ENCODE measurements at regions not wholly inside any gene's neighbourhood (a gene's known extent, or its start where the extent isn't known, plus 50 kb on each side); places are given as distances from the start of the nearest gene placed in this dataset.
A peak's percentile ranks its signal among the peaks of the same experiment; 100 is the strongest.
"Not testable (repeated sequence)": the region's sequence is repeated elsewhere in the genome, so short reads cannot be mapped to it uniquely, and the experiment has no call there.

DNA sequence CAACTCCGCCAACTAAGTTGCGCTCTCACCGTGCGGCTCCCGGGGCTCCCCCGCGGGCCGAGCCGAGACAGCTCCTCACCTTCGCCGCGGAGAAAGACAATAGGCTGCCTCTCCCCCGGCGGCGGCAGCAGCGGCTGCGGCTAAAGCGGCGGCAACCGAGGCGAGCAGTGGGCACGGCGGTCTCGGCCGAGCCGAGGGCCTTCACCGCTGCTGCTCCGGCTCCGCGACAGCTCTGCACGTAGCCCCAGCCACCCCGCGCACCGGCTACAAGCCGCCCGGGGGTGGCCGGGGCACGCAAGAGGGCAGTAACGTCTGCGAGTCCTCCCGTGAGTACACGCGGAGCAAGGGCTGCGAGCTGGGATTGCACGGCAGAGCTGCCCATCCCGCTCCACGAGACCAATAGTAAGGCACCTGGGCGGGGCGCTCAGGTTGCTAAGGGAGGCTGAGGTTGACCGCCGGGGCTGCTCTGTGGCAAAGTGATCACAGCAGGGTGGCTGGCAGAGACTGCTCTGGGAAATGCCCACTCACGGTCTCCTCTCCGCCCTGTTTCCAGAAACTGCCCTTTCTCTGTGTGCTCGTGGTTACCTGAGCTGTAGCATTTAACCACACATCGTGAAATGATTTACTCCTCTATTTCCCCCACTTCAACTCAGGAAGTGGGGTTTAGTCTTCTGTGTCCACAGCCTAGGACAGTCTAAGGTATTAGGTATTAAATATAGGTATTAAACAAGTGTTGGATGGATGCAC, 145.8 kb upstream of the AKAP13 start:
- BruUV-seq (replicated peaks); intact Hi-C loops (cut with micrococcal nuclease; ENCODE audit: unreplicated experiment); CTCF ChIA-PET: not testable (repeated sequence)

DNA sequence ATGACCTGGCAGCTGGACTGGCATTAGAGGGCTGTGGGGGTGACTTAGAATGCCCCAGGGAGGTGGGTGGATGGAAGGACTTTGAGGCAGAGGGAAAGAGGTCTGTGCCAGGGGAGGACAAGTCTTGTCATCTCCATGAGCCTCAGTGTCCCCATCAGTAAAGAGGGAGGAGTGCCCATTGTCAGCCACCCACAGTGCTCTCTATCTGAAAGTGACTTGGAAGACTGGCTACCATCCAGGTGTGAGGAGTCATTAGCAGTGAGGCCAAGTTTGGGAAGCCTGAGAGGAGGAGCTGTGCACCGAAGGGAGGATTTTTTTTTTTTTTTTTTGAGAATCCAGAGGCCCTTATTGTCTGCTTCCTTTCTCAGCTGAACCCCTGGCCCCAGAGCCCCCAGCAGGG, 136.3 kb upstream of the AKAP13 start:
- H3K4me3 ChIP-seq; H3K4me1 ChIP-seq (replicated peaks; ENCODE audit: insufficient read depth); DNase-seq; CTCF ChIA-PET; H3K4me2 ChIP-seq; intact Hi-C loops (cut with micrococcal nuclease; ENCODE audit: unreplicated experiment); H3K79me2 ChIP-seq (ENCODE audit: low read depth); H3F3A ChIP-seq (ENCODE audit: insufficient read depth, low read depth); H3K9me3 ChIP-seq (ENCODE audit: insufficient read depth, low read depth); H3K27me3 ChIP-seq (ENCODE audit: insufficient read depth, low read depth); BruUV-seq (replicated peaks); H3K27ac ChIP-seq; H4K20me1 ChIP-seq (ENCODE audit: insufficient read depth); H3K36me3 ChIP-seq (ENCODE audit: low read depth); POLR2A ChIA-PET (ENCODE audit: unreplicated experiment); H2AFZ ChIP-seq; H3K9me2 ChIP-seq (ENCODE audit: insufficient read depth): not testable (repeated sequence)

More for the DNA sequence above, 145.8 kb upstream of the AKAP13 start:
- H3K79me2 ChIP-seq (ENCODE audit: low read depth); H3K36me3 ChIP-seq (ENCODE audit: low read depth); POLR2A ChIA-PET (ENCODE audit: unreplicated experiment); DNase-seq; H3K4me3 ChIP-seq; H4K20me1 ChIP-seq (ENCODE audit: insufficient read depth); H3K4me2 ChIP-seq; H3K27ac ChIP-seq; H2AFZ ChIP-seq; H3K9me3 ChIP-seq (ENCODE audit: insufficient read depth, low read depth); H3K27me3 ChIP-seq (ENCODE audit: insufficient read depth, low read depth); H3K9me2 ChIP-seq (ENCODE audit: insufficient read depth); H3K4me1 ChIP-seq (replicated peaks; ENCODE audit: insufficient read depth); H3F3A ChIP-seq (ENCODE audit: insufficient read depth, low read depth): not testable (repeated sequence)

DNA sequence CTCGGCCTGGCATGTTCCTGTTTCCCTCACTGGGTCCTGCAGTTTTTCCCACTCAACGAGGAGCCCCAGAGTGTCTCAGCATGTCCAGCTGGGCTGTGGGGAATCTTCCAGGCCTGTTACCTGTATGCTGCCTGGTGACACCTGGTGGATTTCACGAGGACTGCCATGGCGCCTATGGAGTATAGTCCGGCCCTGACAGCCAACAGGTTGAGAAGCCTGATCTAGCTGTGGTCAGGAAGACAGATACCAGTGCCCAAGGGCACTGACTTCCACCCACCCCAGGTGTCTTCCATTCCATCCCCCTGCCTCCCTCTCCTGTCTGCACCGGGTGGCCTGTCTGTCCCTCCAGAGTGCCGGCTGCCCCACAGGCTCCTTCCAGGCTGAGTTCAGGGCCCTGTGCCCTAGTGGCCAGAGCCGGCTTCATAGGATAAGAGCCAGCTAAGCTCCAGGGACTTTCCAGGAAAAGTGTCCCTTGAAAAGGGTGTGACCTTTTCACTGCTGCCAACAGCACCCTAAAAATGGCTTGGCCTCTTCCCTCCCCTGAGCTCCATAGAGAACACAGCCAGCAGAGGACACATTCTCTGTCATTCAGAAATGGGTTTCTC, 129.4 kb upstream of the AKAP13 start:
- CTCF ChIA-PET; H4K20me1 ChIP-seq (ENCODE audit: insufficient read depth); H3K4me3 ChIP-seq; H3K9me2 ChIP-seq (ENCODE audit: insufficient read depth); BruUV-seq (replicated peaks); H3K4me2 ChIP-seq; H3K27me3 ChIP-seq (ENCODE audit: insufficient read depth, low read depth); POLR2A ChIA-PET (ENCODE audit: unreplicated experiment); H3K4me1 ChIP-seq (replicated peaks; ENCODE audit: insufficient read depth); H3K36me3 ChIP-seq (ENCODE audit: low read depth); H3K79me2 ChIP-seq (ENCODE audit: low read depth); H2AFZ ChIP-seq; H3K9me3 ChIP-seq (ENCODE audit: insufficient read depth, low read depth); H3F3A ChIP-seq (ENCODE audit: insufficient read depth, low read depth); intact Hi-C loops (cut with micrococcal nuclease; ENCODE audit: unreplicated experiment); H3K27ac ChIP-seq: not testable (repeated sequence)
- DNase-seq = peak in 1 of 2 experiments; percentile 29

GRCh38 chr15:85253196-85253915, 127.0 kb upstream of the AKAP13 start:
- H4K20me1 ChIP-seq (ENCODE audit: insufficient read depth); BruUV-seq (replicated peaks); POLR2A ChIA-PET (ENCODE audit: unreplicated experiment); H3K27me3 ChIP-seq (ENCODE audit: insufficient read depth, low read depth); H3F3A ChIP-seq (ENCODE audit: insufficient read depth, low read depth); H3K4me1 ChIP-seq (replicated peaks; ENCODE audit: insufficient read depth); H3K4me3 ChIP-seq; H3K79me2 ChIP-seq (ENCODE audit: low read depth); CTCF ChIA-PET; H3K36me3 ChIP-seq (ENCODE audit: low read depth); intact Hi-C loops (cut with micrococcal nuclease; ENCODE audit: unreplicated experiment); H3K9me3 ChIP-seq (ENCODE audit: insufficient read depth, low read depth); H3K9me2 ChIP-seq (ENCODE audit: insufficient read depth): not testable (repeated sequence)
- 0 out of 2 replicates have a peak overlapping the region, but pooled peaks have one; percentile 60 for H2AFZ ChIP-seq
- H3K27ac ChIP-seq = peak overlapping the region; percentile 56
- DNase-seq = peak; percentile 70 to 72
- H3K4me2 ChIP-seq = peak overlapping the region; percentile 75

- POLR2A ChIA-PET (ENCODE audit: unreplicated experiment); DNase-seq: not testable (repeated sequence)
These were observed 125.4 kb upstream of the AKAP13 start for GRCh38 chr15:85254961-85255360.

DNA sequence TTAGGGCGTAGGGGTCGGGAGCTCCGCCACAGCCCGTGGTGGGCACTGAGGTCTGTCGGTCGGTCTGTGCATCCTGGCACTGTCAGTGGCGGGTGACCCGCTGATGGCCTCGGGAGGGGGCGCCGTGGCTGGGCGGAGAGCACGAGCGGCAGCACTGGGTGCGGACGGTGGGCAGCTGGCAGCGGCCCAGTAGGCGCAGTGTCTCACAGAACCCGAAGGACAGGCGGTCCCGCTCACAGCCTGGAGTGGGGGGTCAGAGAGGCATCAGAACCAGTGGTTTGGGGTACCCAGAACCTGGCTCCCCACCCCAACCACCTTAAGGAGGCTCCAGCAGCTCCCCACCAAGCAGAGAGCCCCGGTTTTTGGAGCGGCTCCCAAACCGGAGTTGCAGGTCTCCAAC, 124.9 kb upstream of the AKAP13 start:
- H3K9me2 ChIP-seq (ENCODE audit: insufficient read depth); POLR2A ChIA-PET (ENCODE audit: unreplicated experiment); CTCF ChIA-PET; H3K79me2 ChIP-seq (ENCODE audit: low read depth); DNase-seq; H4K20me1 ChIP-seq (ENCODE audit: insufficient read depth); BruUV-seq (replicated peaks); H2AFZ ChIP-seq; intact Hi-C loops (cut with micrococcal nuclease; ENCODE audit: unreplicated experiment); H3K27me3 ChIP-seq (ENCODE audit: insufficient read depth, low read depth); H3K36me3 ChIP-seq (ENCODE audit: low read depth); H3K4me3 ChIP-seq; H3K27ac ChIP-seq; H3K4me2 ChIP-seq; H3K4me1 ChIP-seq (replicated peaks; ENCODE audit: insufficient read depth); H3K9me3 ChIP-seq (ENCODE audit: insufficient read depth, low read depth); H3F3A ChIP-seq (ENCODE audit: insufficient read depth, low read depth): not testable (repeated sequence)

More at GRCh38 chr15:85254961-85255360, 125.4 kb upstream of the AKAP13 start:
- H2AFZ ChIP-seq; H4K20me1 ChIP-seq (ENCODE audit: insufficient read depth); H3F3A ChIP-seq (ENCODE audit: insufficient read depth, low read depth); H3K4me3 ChIP-seq; H3K4me1 ChIP-seq (replicated peaks; ENCODE audit: insufficient read depth); H3K9me2 ChIP-seq (ENCODE audit: insufficient read depth); H3K9me3 ChIP-seq (ENCODE audit: insufficient read depth, low read depth); BruUV-seq (replicated peaks); H3K27me3 ChIP-seq (ENCODE audit: insufficient read depth, low read depth); CTCF ChIA-PET; H3K4me2 ChIP-seq; intact Hi-C loops (cut with micrococcal nuclease; ENCODE audit: unreplicated experiment); H3K27ac ChIP-seq; H3K36me3 ChIP-seq (ENCODE audit: low read depth); H3K79me2 ChIP-seq (ENCODE audit: low read depth): not testable (repeated sequence)

All from PC-9 (cell line).